ENCODE measurements at regions not wholly inside any gene's neighbourhood (a gene's known extent, or its start where the extent isn't known, plus 50 kb on each side); places are given as distances from the start of the nearest gene placed in this dataset.

DNA sequence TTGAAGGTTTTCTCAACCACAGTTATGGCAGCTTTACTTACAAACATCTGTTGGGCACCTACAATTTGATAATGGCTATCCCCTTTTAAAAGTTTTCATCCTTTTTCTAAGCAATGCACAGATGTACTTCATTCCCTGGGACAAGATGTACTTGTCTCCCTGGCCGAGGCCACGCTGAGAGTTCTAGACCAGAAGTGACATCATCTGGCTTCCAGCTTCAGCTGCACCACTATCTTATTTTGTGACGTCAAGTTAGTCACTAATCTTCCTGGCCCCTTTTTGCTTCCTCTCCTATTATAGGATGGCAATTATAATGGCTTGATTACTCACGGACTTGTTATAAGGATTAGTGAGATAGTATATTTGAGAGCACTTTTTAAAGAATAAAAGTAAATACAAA lies 386.4 kb downstream of the BCL11A start:
- H3K4me3 ChIP-seq = no peak overlapping the region
- H3K9me3 ChIP-seq = no peaks in the 10 kb centered on the region
- TF ChIP-seq POLR2AphosphoS5 (IDR thresholded peaks at IDR 0.05) = no peak
- no peak for TF ChIP-seq POLR2A (IDR thresholded peaks at IDR 0.05)
- TF ChIP-seq, protein P1, sequence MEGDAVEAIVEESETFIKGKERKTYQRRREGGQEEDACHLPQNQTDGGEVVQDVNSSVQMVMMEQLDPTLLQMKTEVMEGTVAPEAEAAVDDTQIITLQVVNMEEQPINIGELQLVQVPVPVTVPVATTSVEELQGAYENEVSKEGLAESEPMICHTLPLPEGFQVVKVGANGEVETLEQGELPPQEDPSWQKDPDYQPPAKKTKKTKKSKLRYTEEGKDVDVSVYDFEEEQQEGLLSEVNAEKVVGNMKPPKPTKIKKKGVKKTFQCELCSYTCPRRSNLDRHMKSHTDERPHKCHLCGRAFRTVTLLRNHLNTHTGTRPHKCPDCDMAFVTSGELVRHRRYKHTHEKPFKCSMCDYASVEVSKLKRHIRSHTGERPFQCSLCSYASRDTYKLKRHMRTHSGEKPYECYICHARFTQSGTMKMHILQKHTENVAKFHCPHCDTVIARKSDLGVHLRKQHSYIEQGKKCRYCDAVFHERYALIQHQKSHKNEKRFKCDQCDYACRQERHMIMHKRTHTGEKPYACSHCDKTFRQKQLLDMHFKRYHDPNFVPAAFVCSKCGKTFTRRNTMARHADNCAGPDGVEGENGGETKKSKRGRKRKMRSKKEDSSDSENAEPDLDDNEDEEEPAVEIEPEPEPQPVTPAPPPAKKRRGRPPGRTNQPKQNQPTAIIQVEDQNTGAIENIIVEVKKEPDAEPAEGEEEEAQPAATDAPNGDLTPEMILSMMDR (IDR thresholded peaks at IDR 0.05) = no peak
- TF ChIP-seq EP300 (IDR thresholded peaks at IDR 0.05; ENCODE audit: low read depth) = no peak
- H3K27ac ChIP-seq = no peak overlapping the region
- intact Hi-C loops (cut with DNase I; ENCODE audit: low total_unique reads) (no loop called here), in situ Hi-C loops (cut with MboI; ENCODE audit: low pct_ligation_motif_present in 1 of 4, low pct_unique_long_range_greater_than_20kb in 1 of 4, low sequenced_read_pairs in 3 of 4) (no loop called here)
- WGBS, 2 donors (ENCODE audit: low coverage in 1 of 2) = 84 to 94% methylated on average over 4 of the region's 4 CpGs
- no peaks in the 10 kb centered on the region for H3K27me3 ChIP-seq
- DNase-seq = no peak
- no peaks in the 10 kb centered on the region for H3K4me1 ChIP-seq
- H3K36me3 ChIP-seq = no peaks in the 10 kb centered on the region

DNA sequence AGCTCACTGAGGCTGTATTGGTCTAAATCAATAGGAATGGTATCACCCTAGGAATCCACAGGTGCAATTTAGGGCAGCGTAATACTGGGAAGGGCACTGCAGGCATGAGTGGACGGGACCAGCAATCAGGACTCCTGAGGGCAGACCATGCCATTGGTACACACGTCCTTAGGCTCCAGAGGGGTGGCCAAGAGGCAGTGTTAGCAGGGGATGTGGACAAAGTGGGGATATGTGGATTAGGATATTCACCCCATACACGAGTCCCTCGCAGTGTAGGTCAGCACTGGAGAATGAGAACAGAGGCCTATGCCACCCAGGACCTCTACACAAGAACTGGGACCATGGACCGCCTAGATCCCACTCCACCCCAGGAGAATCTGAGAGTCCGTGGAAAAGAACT lies 389.8 kb downstream of the BCL11A start:
- DNase-seq = no peak
- Histone ChIP-seq H3K4me3 (no peak overlapping the region), H3K36me3 (no peaks in the 10 kb centered on the region), H3K9me3 (no peaks in the 10 kb centered on the region), H3K27me3 (no peaks in the 10 kb centered on the region), H3K4me1 (no peaks in the 10 kb centered on the region), H3K27ac (no peak overlapping the region)
- in situ Hi-C loops (cut with MboI; ENCODE audit: low pct_ligation_motif_present in 1 of 4, low pct_unique_long_range_greater_than_20kb in 1 of 4, low sequenced_read_pairs in 3 of 4) = no loop called here
- TF ChIP-seq EP300 (IDR thresholded peaks at IDR 0.05; ENCODE audit: low read depth) = no peak
- TF ChIP-seq POLR2AphosphoS5 (IDR thresholded peaks at IDR 0.05) = no peak
- no peak for TF ChIP-seq POLR2A (IDR thresholded peaks at IDR 0.05)
- TF ChIP-seq, protein P1 (IDR thresholded peaks at IDR 0.05) = no peak
- intact Hi-C loops (cut with DNase I; ENCODE audit: low total_unique reads) = no loop called here
- 75 to 83% methylated on average over 2 to 7 of the region's 7 CpGs for WGBS, 2 donors (ENCODE audit: low coverage in 1 of 2)

DNA sequence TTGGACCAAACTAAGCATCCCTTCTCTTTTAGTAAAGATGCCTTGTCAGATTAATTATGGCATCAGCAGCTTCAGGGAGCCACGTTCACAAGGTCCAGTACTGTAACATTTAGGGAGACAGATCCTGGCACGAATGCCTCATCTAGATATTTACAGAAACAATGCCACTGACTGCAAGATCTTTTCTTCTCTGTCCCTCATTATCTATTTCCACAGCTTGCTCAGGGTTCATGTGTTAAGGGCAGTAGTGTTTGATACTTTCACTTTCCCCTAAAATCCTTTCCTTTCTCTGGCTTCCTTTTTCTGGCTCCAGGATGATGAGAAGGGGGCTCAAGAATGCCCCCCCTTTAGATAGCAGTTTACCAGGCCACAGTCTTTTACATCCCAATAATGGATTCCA lies 393.9 kb downstream of the BCL11A start:
- no peaks in the 10 kb centered on the region for H3K4me1 ChIP-seq
- no peaks in the 10 kb centered on the region for H3K36me3 ChIP-seq
- DNase-seq = no peak
- H3K27me3 ChIP-seq = no peaks in the 10 kb centered on the region
- TF ChIP-seq POLR2A (IDR thresholded peaks at IDR 0.05) = no peak
- TF ChIP-seq POLR2AphosphoS5 (IDR thresholded peaks at IDR 0.05) = no peak
- TF ChIP-seq, protein P1 (IDR thresholded peaks at IDR 0.05) = no peak
- no peak for TF ChIP-seq EP300 (IDR thresholded peaks at IDR 0.05; ENCODE audit: low read depth)
- H3K27ac ChIP-seq = no peak overlapping the region
- 52 to 80% methylated on average over 1 to 2 of the region's 2 CpGs for WGBS, 2 donors (ENCODE audit: low coverage in 1 of 2)
- intact Hi-C loops (cut with DNase I; ENCODE audit: low total_unique reads) (no loop called here), in situ Hi-C loops (cut with MboI; ENCODE audit: low pct_ligation_motif_present in 1 of 4, low pct_unique_long_range_greater_than_20kb in 1 of 4, low sequenced_read_pairs in 3 of 4) (no loop called here)
- no peak overlapping the region for H3K4me3 ChIP-seq
- H3K9me3 ChIP-seq = no peaks in the 10 kb centered on the region

DNA sequence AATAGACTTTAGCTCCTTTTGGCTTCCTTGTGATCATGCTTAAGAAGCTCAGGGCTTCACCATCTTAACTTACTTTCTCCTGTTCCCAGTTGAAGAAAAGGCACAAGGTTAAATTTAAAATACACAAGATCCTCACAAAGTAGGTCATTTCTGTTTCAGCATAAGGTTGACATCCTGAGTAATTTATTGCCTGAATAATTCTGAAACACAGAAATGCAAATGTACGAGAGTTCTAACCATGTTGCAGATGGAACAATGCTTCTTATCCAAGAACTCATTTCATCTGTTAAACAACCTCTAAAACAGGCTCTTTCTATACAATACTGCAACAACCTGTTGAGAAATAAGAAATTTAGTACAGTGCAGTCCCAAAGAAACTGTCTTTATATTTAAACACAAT lies 395.2 kb downstream of the BCL11A start:
- no peak overlapping the region for H3K4me3 ChIP-seq
- no peak overlapping the region for H3K27ac ChIP-seq
- TF ChIP-seq, protein P1 (IDR thresholded peaks at IDR 0.05) = no peak
- TF ChIP-seq POLR2A (IDR thresholded peaks at IDR 0.05) (no peak), POLR2AphosphoS5 (IDR thresholded peaks at IDR 0.05) (no peak), EP300 (IDR thresholded peaks at IDR 0.05; ENCODE audit: low read depth) (no peak)
- no peaks in the 10 kb centered on the region for H3K4me1 ChIP-seq
- no peaks in the 10 kb centered on the region for H3K9me3 ChIP-seq
- intact Hi-C loops (cut with DNase I; ENCODE audit: low total_unique reads) = no loop called here
- in situ Hi-C loops (cut with MboI; ENCODE audit: low pct_ligation_motif_present in 1 of 4, low pct_unique_long_range_greater_than_20kb in 1 of 4, low sequenced_read_pairs in 3 of 4) = no loop called here
- no peaks in the 10 kb centered on the region for H3K27me3 ChIP-seq
- no peak for DNase-seq
- 60 to 70% methylated on average over 1 of the region's 1 CpG for WGBS, 2 donors (ENCODE audit: low coverage in 1 of 2)
- no peaks in the 10 kb centered on the region for H3K36me3 ChIP-seq

Measured in transverse colon (tissue), 4 donors.